Neutrophil (primary cell): ENCODE measurements at regions not wholly inside any gene's neighbourhood (a gene's known extent, or its start where the extent isn't known, plus 50 kb on each side); places are given as distances from the start of the nearest gene placed in this dataset.

Experiments used
- H3K27ac ChIP-seq: fragments of 200-600 bp; sonication (generic); 2 replicates; pipeline ENCODE4 v1.5.1; 2016; ENCODE audit warnings: mild to moderate bottlenecking, moderate library complexity
- H3K27me3 ChIP-seq: fragments of 200-600 bp; sonication (generic); 2 replicates; pipeline ENCODE4 v1.6.0; 2016; ENCODE audit warnings: mild to moderate bottlenecking
- H3K36me3 ChIP-seq: fragments of 200-600 bp; sonication (generic); 2 replicates; pipeline ENCODE4 v1.5.1; 2017
- H3K4me1 ChIP-seq, 2 experiments: fragments of 200-600 bp in 1 of 2; sonication (generic) in 1 of 2; 1 replicate in 1 of 2; 2 replicates in 1 of 2; pipeline versions ENCODE4 v1.5.1 to v1.6.1; 2013 to 2016; ENCODE audit warnings: low read depth in 1 of 2, low read length in 1 of 2, mild to moderate bottlenecking in 1 of 2, moderate library complexity in 1 of 2; ENCODE audit not compliant: control insufficient read depth in 1 of 2, insufficient read depth in 1 of 2
- H3K4me3 ChIP-seq, 2 experiments: fragments of 200-600 bp in 1 of 2; sonication (generic) in 1 of 2; 1 replicate in 1 of 2; 2 replicates in 1 of 2; pipeline ENCODE4 v1.5.1; 2013 to 2016; ENCODE audit warnings: low read depth in 1 of 2, low read length in 1 of 2, mild to moderate bottlenecking in 1 of 2, moderate library complexity in 1 of 2
- H3K9me3 ChIP-seq: fragments of 200-600 bp; sonication (generic); 2 replicates; pipeline ENCODE4 v1.5.1; 2016
- TF ChIP-seq, protein P1 (sequence below): fragments of 200-600 bp; sonication (generic); IDR thresholded peaks from 2 replicates; pipeline ENCODE4 v1.5.1; 2016; ENCODE audit warnings: antibody characterized with exemption

DNA sequence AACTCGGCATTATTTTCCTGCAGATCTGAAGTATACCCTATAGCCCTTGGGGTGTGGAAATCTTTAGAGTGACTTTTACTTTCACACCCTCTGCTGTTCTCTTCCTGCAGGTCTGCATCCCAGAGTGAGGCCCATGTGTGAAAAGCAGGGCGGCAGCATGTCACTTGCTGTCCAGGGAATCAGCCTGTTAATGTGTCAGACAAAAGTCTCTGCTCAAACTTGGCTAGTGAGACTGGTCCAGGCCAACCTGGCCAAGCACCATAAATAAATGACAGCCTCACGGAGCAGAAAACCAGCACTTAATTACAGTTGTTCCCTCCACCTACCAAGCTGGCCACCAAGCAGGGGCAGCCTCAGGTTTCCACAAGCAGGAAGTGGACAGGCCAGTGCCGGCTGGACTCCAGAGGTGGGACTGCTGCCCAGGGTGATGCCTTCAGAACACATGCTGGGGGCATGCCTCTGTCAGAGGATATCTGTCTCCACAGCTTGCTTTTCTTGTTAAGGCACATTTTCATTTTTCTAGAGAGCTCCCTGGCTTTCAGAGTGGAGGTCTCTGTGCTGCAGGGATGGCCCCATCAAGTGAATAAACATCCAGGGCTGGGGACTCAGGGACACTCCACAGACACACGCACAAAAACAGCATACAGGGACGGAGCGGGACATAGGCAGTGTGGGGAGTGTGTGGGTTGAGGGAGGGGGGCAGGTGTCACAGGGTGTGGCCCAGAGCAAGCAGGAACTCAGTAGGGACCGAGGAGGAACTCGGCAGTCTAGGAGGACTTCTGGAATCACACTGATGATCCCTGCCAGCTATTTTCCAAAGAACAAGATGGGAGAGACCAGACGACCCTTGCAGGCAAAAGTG, 243.8 kb upstream of the IRX1 start:
- Histone ChIP-seq H3K27ac (no peak overlapping the region), H3K9me3 (no peaks in the 10 kb centered on the region), H3K27me3 (no peaks in the 10 kb centered on the region), H3K36me3 (no peaks in the 10 kb centered on the region), H3K4me3 (no peak overlapping the region), H3K4me1 (no peaks in the 10 kb centered on the region)
- TF ChIP-seq, protein P1, sequence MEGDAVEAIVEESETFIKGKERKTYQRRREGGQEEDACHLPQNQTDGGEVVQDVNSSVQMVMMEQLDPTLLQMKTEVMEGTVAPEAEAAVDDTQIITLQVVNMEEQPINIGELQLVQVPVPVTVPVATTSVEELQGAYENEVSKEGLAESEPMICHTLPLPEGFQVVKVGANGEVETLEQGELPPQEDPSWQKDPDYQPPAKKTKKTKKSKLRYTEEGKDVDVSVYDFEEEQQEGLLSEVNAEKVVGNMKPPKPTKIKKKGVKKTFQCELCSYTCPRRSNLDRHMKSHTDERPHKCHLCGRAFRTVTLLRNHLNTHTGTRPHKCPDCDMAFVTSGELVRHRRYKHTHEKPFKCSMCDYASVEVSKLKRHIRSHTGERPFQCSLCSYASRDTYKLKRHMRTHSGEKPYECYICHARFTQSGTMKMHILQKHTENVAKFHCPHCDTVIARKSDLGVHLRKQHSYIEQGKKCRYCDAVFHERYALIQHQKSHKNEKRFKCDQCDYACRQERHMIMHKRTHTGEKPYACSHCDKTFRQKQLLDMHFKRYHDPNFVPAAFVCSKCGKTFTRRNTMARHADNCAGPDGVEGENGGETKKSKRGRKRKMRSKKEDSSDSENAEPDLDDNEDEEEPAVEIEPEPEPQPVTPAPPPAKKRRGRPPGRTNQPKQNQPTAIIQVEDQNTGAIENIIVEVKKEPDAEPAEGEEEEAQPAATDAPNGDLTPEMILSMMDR, result no peak

DNA sequence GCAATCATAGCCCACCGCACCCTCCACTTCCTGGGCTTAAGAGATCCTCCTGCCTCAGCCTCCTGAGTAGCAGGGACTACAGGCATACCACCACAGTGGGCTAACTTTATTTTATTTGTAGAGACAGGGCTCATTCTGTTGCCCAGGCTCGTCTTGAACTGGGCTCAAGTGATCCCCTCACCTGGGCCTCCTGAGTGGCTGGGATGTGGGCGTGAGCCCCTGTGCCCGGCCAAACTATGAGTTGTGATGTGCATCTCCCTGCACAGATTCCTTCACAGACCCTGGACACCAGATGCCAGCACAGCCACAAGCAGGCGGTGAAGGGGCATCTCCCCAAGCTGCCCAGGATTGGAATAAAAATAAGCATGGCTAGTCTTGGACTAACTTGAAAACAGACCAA, 244.9 kb upstream of the IRX1 start:
- H3K36me3 ChIP-seq, result no peaks in the 10 kb centered on the region
- no peaks in the 10 kb centered on the region for H3K27me3 ChIP-seq
- H3K9me3 ChIP-seq, result no peaks in the 10 kb centered on the region
- H3K4me3 ChIP-seq, result no peak overlapping the region
- no peak overlapping the region for H3K27ac ChIP-seq
- no peaks in the 10 kb centered on the region for H3K4me1 ChIP-seq
- TF ChIP-seq, protein P1, result no peak

DNA sequence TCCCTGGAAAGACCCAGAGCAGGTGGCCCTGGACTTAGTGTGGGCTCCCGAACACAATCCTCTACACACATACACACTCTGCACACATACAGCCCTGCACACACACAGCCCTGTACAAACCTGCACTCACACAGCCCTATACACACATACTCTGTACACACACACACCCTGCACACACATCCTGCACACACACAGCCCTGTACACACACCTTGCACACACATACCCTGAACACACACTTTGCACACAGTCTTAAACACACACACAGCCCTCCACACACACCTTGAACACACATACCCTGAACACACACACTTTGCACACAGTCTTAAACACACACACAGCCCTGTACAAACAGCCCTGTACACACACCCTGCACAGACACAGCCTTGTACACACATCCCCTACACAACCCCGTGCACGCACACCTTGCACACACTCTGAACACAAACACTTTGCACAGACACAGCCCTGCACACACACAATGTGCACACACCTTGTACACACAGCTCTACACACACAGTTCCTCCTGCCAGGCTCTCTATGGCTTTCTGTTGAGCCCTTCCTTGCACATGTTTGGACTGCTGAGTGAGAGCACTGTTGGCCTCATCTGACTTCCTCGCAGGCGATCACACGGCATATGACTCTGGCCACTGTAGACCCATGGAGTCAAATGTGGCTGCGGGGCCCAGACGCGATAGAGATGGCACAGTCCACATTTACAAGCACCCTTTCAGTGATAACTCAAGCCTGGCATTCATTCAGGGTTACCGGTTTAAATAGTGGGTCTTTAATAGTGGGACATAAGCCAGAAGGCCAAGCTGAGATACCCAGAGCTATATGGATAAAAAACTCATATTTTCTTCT, 245.7 kb upstream of the IRX1 start:
- H3K27me3 ChIP-seq, result no peaks in the 10 kb centered on the region
- no peaks in the 10 kb centered on the region for H3K9me3 ChIP-seq
- no peak overlapping the region for H3K27ac ChIP-seq
- TF ChIP-seq, protein P1, result no peak
- H3K4me1 ChIP-seq, result no peaks in the 10 kb centered on the region
- no peak overlapping the region for H3K4me3 ChIP-seq
- H3K36me3 ChIP-seq, result no peaks in the 10 kb centered on the region

DNA sequence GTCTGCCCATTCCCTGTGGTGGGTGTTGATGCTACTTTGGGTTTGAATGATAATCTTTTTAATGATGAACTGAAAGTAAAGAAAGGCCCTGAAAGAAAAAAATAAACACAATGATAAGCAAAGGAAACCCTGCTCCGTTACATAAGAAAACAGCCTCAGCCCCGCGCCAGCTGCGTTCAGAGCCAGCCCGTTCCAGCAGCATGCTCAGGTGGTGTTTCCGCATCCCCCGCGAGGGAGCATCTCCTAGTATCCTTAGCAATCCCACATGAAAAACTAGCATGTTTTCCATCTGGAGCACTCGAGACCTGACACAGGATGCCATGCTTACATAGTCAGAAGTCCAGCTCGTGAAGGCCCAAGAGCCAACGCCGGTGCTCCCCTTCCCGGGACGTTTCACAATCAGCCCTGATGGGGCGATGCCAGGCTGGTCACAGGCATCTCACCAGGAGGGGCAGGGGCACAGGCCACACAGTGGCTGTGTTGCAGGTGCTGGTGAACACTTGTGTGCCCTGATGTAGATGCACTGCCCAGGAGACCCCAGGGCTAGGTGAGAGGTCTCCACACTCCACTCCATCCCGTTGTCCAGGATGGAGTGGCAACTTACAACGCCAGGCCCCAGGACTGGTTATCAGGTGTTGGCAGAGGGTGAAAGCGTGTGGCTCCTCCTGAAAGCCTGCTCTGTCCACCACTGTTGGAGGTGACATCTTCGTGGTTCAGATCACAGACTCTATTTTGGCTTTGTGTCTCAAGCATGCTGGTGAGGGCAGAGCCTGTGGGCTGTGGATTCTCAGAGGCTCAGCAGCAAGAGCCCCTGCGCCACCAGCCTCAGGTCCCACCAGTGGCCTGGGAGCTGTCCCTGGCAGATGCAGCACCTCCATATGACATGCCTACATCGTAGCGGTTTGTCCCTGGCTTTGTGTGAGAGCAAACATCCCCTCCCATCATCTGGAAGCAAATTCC, 246.8 kb upstream of the IRX1 start:
- H3K36me3 ChIP-seq, result no peaks in the 10 kb centered on the region
- no peak overlapping the region for H3K27ac ChIP-seq
- no peak overlapping the region for H3K4me3 ChIP-seq
- no peaks in the 10 kb centered on the region for H3K9me3 ChIP-seq
- no peaks in the 10 kb centered on the region for H3K4me1 ChIP-seq
- H3K27me3 ChIP-seq, result no peaks in the 10 kb centered on the region
- TF ChIP-seq, protein P1, result no peak

DNA sequence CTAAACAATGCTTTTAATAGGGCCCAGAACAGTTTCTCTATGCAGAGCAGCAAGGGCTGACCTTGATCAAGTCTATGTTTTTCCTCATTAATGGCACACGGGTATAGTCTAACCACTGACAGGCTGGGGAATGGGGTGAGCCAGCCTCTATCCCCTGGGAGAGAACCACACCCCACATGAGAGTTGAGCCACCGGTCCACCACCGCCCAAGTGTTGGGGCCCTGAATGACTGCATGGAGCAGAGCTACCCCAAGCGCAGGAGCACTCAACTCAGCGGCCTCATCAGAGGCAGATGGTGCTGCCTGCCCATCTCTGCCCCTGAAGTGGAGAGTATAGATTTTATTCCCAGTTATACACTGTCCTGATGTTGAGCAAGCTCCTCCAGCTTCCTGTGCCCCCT, 247.9 kb upstream of the IRX1 start:
- no peaks in the 10 kb centered on the region for H3K27me3 ChIP-seq
- no peaks in the 10 kb centered on the region for H3K4me1 ChIP-seq
- H3K27ac ChIP-seq, result no peak overlapping the region
- H3K9me3 ChIP-seq, result no peaks in the 10 kb centered on the region
- H3K4me3 ChIP-seq, result no peak overlapping the region
- TF ChIP-seq, protein P1, result no peak
- H3K36me3 ChIP-seq, result no peaks in the 10 kb centered on the region
